GM23248 (cell line): ENCODE measurements at regions not wholly inside any gene's neighbourhood (a gene's known extent, or its start where the extent isn't known, plus 50 kb on each side); places are given as distances from the start of the nearest gene placed in this dataset.

Experiments used
- EZH2 ChIP-seq: fragments of 200-600 bp; sonication (generic); IDR thresholded peaks from 2 replicates; pipeline ENCODE4 v1.6.1; 2018; ENCODE audit warnings: antibody characterized with exemption, mild to moderate bottlenecking; ENCODE audit not compliant: insufficient read depth, poor library complexity, severe bottlenecking
- EZH2phosphoT487 ChIP-seq: fragments of 200-600 bp; sonication (generic); IDR thresholded peaks from 2 replicates; pipeline ENCODE4 v1.6.1; 2018; ENCODE audit warnings: antibody characterized with exemption, moderate library complexity, mild to moderate bottlenecking, low read depth; ENCODE audit not compliant: insufficient read depth

GRCh38 chr4:124797223-124797622 is 84.7 kb upstream of the ANKRD50 start:
- no peak for TF ChIP-seq EZH2phosphoT487
- no peak for TF ChIP-seq EZH2
